SKM-1 (cell line): ENCODE measurements at regions not wholly inside any gene's neighbourhood (a gene's known extent, or its start where the extent isn't known, plus 50 kb on each side); places are given as distances from the start of the nearest gene placed in this dataset.

ENCODE experiments used
- DNase-seq: peaks from one replicate; lab custom pipeline; 2025; ENCODE audit not compliant: unreplicated experiment; lab: John Stamatoyannopoulos, UW

DNA sequence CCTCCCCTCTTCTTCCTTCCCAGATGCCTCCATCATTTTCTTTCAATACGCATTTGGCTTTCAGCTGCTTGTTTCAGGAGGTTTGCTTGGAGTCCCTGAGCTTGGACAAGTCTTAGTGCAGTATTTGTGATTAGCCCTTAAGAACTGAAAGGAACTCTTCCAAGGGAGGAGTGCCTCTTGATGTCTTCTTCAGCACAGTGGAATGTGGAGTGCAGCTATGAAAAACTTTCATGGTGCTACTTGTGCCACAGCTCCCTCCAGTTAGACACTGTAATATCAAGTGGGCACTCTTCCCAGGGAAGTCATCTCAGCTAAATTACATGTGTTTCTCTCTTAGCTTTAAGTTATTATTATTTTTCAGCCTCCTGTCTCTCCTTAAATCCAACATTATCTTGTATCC, 173.1 kb downstream of the NECTIN3 start:
- no peak for DNase-seq

DNA sequence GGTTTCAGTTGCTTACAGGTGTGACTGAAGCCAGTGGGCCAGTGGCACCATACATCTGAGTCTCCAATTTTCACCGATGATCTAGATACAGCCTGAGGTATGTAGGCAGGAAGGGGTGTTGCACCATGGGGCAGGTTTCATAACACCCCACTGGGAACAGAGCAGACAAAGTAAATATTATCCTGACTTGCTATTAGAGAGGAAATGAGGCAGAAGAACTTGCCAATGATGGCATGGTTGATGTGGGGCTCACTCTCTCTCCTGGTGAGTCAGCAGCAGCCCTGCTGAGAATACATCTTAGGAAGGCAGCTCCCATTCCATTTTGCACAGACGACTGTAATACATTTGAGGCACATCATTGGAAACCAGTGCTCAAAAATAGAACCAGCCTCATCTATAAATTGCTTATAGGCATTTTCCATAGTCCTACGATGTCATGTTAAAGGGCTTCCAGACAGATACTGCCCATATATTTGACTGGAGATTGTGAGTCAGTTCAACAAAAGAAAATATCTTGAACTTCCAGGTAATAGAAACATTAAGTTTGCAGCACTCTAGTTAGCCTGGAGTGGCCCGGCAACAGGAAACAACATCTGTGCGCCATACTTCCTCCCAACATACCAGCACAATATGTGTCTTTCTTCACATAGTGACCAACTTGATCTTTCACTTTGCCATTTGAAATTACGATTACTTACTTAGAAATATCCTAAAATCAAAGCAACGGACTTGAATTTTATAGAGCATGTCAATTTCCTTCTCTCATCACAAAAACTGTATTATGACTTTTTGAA, 175.5 kb downstream of the NECTIN3 start:
- DNase-seq: no peak

DNA sequence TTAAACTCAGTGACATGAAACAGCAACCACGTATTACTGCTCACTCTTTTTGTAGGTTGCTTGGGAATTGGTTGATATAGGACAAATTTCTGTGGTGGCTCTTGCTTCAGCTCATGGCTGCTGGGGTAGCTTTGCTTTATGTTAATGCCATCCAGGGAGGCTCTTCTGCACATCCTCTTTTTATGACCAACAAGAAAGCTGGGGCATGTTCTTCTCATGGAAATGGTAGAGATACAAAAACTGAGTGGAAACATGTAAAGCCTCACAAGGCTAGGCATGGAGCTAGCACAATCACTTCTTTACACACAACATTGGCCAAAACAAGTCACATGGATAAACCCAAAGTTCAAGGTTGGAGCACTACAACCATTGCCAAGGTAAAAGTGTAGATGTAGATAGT, 176.8 kb downstream of the NECTIN3 start:
- DNase-seq: no peak

DNA sequence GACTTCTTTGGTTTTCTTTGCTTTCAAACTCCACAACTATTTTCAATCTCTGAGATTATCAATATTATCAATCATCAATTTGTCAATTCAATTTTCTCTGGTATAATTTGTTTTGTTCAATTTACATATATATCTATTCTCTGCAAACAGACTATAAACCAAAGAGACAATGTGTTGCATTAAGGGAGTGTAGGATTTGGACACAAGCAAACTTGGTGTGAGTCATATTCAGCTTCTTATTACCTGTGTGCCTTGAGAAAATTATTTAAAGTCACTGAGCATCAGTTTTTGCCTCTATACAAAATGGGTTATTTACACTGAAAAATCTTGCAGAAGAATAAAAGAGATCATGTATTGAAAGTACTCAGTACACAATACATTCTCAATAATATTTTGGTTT, 177.8 kb downstream of the NECTIN3 start:
- no peak for DNase-seq

DNA sequence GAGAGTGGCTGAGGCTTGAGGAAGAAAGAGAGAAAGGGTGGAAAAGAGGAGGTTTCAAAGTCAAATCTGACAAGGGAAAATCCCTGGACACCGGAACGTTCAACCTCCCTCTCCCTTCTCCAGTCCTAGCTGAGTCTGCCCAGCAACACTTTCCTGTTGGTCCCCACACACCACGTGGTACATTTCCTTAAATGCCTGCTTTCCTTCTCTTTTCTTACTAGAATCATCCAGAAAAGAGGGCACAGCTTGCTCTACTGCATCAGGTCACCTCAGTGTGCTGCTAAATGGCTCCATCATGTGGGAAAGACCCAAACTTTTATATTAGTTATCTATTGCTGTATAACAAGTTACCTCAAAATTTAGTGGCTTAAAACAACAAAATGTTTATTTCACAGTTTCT, 181.2 kb downstream of the NECTIN3 start:
- DNase-seq: no peak

DNA sequence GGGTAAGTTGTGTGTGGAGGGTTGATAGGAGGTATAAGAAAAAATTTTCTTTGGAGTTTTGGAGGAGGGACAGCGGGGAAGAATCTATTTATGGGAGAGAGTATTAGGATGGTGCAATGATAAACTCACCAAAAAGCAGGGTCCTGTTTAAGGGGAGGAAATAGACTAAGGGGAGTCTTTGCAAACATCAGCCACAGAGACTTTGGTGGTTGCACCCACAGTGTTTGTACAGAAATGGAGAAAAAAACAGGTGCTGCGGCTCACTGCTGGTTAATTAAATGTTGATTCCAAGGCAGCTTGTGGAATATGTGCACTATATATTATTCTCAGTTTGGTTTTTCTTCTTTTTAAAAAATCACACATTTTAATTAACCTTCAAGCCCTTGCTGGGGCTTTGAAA, 182.1 kb downstream of the NECTIN3 start:
- no peak for DNase-seq

DNA sequence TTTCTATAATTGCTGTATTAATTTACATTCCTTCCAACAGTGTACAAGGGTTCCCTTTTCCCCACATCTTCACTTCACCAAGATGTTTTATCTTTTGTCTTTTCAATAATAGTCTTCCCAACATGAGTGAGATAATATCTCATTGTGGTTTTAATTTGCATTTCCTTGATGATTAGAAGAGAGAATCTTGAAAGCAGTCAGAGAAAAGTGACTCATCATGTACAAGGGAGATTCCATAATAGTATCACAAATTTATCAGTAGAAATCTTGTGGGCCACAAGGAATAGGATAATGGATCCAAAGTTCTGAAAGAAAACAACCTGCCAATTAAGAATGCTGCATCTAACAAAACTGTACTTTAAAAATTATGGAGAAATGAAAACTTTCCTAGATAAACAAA, 189.3 kb downstream of the NECTIN3 start:
- DNase-seq: no peak

DNA sequence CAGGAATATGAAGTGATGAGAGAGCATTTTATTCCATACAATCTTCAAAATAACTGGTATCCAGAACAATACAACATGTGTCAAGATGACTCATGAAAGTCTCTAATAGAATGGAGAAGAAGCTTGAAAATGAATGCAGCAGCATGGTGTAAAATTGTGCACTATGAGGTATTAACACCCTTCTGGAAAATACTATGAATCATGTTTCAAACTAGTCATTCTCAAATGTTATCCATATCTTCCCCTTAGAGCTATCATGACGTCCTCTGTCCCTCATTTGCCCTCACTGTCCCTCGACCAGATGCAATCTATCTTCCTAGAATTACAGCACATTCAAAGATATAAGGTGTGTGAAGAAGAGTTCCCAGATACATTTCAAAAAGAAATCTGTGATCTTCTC, 198.2 kb downstream of the NECTIN3 start:
- DNase-seq: no peak

DNA sequence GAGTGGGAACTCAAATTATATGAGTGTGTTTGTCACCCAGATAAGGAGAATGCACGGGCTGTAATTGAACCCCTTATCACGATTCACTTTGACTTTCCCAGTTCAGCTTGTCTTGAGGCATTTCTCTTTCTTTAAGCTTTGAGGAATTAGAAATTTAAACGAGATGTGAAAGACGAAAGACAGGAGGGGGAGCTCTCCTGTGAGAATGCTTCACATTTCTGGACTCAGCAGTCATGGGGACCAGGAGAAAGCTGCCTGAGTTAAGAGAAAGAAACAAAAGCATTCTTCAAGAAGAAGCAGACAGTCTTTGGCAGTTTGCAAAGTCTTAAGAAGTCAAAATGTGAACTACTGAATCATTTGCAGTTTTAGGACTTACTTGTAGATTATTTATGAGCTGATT, 205.6 kb downstream of the NECTIN3 start:
- no peak for DNase-seq

DNA sequence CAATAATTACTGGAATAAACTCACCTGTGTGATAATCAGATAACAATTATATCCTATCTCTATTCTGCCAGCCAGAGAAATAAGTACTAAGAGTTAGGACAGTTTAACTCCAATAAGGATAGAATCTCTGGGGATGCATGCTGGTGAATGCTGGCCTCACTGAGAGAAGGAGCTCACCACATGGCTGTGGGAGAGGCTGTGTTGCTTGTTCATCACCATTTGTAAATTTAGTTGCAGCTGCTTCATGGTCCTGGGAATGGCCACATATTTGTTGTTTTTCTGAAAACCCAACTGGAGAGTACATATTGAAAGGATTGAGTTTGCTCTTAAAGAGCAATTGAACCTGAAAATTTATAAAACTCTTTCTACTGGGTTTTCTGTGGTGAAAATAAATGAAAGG, 207.3 kb downstream of the NECTIN3 start:
- DNase-seq: no peak

DNA sequence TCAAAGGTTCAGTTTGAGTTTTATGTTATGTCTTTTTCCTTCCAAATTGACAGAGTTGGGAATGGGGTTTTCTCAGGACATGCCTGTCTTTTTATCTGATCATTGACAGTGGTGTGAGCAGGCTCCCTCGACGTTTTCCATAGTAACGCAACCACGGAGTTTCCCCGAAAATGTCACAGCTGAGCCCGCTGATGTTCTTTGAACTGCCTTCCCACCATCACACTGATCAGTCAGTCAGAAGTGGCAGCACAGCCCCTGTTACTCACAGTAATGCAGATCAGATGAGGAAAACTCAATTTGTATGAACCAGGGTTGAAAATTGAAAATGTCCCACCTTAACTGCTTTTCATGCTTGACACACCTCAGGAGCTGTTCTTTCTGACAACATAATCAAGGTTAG, 210.4 kb downstream of the NECTIN3 start:
- DNase-seq: no peak

DNA sequence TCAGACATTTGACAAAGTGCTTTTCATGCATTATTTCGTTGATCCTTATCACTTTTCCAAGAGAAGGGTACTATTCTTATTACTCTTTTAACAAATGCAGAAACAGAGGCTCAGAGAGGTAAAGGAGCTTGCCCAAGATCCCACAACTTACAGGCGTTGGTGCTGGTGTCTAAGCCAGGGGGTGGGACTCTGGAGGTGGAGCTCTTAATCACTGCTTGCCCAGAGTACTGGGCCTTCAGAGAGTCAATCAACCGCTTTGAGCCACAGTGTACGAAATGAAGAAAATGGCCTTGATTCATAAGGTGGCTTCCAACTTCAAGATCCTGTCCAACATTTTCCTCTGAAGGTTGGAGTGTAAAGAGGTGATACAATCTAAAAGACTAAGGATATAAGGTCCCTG, 211.5 kb downstream of the NECTIN3 start:
- DNase-seq: no peak

DNA sequence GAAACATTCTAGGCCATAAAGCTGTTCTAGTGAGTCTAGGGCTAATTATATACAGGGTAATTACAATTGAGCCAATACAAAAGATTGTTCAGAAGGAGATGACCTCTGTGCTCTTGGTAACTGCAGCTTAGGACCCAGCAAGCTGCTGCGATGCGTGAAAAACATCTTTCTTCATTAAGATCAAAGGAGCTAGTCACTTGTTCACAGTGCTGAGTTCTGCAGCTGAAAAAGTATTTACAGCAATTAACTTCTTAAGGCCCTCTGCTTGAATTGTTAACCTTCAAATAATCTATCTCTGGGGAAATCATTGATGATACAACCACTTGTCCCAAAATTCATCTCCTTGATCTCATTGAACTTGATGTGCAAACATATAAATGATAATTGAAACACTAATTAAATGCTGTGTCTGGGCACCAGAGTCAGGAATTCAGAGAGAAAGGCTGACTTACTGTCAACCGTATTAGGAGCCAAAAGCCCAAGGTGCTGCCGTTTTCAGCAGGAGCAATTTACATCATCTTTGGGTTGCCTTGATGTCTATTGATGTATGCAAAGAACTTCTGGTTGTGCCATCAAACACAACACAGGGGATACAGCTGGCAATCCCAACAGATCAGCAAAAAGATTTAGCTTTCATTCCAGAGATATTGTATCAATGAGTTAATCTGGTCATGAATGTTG, 213.0 kb downstream of the NECTIN3 start:
- no peak for DNase-seq

DNA sequence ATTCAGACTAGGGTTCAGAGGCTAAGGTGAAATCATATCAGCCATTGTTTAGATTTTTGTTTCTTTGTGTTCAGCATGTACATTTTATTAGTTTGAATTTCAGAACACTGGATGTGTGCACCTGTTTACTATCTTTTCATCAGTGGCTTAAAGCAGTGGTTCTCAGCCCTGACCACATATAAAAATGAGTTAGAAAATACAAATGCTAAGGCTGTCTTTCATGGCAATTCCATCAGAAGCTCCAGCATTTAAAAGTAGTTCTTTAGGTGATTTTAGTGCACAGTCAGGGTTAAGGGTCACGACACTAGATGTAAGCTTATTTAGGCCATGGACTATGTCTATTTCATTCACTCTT, 213.5 kb downstream of the NECTIN3 start:
- no peak for DNase-seq

DNA sequence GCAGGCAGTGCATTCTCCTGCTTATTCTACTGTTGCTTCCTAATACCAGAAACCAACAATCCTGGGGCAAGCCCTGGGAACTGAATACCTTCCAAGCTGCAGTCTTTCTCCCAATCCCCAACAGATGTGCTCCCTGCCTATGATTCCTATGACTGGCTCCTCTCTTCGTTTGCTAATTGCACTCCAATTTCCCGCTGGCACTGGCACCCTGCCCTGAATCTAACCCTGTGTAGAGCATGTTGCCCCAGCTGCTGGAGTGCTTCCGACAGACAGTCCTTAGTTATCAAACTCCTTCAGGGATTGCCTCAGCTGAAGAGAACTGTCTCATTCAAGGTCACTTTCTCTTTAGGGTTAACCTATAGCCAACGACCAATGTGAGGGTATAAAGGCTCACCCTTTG, 214.1 kb downstream of the NECTIN3 start:
- no peak for DNase-seq

DNA sequence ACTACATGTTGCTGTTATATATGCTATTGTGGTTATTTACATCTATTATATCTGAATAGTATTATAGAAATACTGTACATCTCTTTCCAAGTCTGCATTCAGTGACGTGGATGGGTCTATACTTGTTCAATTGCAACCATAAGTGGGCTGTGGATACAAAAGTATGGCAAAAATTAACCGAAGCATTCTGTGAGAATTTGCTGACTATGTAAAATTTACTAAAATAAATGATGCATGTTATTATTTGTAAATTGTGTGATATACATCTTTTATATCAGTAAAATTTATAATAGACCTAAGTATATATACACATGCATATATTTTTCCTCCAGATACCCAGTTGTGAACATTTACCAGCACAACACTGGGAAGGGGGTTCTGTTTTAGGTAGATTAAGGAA, 215.1 kb downstream of the NECTIN3 start:
- no peak for DNase-seq

DNA sequence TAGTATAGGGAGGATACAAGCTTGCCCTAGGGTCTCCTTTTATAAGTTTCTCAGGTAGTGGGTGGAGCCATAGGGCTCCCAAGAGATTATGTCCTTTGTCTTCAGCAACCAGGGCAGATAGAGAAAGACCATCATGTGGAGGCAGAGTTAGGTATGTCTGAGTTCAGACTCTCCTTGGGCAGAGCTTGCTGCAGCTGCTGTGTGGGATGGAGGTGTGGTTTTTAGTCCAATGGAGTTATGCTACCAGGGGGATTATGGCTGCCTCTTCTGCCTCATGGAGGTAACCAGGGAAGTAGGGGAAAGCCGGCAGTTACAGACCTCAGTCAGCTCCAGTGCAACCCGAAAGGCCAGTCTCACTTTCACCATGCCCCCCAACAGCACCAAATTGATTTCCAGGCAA, 220.5 kb downstream of the NECTIN3 start:
- DNase-seq: no peak

DNA sequence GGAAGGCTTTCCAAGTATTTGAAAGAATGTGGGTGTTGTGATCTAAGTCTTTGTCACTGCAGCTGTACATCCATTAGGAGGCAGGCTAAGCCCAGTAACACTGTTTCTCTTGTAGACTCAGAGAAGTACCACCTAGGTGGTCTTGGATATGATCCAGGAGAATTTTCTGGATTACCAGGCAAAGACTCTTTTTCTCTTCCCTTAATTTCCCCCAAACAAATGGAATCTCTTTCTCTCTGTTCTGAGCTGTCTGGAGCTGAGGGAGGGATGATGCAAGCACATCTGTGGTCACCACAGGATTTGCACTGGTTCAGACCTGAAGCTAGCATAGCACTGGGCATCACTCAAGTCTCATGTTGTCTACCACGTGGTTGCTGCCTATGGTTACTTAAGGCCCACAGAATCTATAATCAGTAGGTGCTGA, 227.6 kb downstream of the NECTIN3 start:
- DNase-seq: no peak

DNA sequence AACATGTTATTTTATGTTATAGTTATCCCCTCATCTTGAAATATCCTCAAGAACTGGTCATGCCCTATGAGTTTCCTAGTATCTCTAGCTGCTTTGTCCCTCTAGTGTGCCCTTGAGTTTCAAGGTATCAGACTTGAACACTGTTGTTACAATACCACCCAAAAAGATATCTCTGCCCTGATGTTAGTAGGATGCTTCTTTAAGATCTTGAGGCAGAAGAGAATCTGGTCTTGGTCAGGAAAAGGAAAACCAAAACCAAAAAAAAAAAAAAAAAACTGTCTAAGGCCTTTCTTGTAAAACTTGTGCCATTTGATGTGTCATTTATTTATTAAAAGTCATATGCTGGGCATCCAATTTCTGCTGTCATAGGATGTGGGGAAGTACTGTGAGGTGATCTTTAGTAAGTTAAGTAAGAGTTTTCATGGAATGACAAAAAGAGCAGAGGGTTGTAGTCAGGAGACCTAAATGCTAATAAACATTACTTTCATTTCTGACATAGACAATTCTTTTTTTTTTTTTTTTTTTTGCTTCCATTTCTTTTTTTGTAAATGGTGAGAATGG, 229.7 kb downstream of the NECTIN3 start:
- DNase-seq: no peak

DNA sequence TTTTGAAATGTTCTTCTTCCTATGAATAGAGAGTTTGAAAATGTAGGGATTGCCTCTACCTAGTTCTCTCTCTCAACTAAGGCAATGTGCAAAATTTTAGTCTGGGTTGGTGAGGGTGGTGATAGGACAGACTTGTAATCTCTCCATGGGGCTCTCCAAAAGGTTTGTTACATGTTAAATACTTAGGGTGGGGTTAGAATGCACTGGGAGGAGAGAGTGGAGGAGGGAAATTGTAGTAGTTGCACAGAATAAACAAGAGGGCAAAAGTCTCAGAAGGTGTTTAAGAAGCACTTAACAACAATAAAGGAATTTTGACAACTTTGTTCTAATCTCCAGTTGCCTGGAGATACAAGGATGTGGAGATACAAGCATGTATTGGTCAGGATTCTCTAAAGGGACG, 230.4 kb downstream of the NECTIN3 start:
- DNase-seq: no peak

DNA sequence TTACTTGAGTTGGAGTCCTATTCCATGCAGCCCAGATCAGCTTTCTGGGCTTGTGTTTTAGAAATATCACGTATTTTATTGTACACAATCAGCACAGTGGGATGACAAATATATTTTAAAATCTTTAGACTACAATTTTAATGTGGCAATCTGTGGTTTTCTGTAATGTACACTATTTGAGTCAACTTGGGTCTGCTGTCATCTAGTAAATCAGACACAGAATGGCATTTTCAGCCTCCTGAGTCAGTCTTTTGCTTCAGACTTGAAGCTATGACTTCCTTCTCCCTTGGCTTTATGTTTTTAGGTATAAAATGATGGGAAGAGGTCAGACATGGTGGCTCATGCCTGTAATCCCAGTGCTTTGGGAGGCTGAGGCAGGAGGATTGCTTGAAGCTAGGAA, 232.1 kb downstream of the NECTIN3 start:
- DNase-seq: no peak

DNA sequence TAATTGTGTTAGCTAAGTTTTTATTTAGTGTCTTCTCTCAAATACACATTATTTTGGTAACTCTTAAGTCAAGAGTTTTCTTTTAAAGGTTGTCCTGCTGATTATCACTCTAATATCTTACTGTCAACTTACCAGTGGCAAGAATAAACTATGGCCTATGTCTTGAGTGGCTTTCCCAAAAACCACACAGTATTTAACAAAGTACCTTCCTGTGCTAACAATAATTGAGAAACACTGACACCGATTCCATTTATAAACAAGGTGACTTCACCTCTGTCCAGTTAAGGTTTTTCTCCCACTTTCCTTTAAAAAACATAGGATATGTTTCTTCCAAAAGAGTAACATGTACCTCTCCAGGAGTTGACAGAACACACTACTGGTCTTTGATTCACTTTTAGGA, 234.3 kb upstream of the CD96 start:
- DNase-seq: no peak

DNA sequence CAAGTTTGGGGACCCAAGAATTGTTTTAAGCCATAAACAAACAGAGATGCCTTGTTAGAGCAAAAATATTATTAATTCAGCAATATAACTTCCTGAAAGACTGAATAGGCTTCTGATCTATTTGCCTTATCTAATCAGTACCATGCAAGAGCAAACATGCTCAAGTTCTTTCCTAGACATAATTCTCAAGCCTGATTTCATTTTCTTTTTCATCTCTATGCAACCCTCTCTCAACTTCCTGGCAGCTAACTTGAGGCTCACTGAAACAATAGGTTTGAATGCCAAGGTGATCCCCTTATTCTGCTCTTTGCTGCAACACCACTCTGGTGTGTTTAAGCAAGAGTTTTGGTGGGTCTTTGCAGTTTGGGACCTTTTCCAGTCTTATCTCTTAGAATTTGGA, 230.9 kb upstream of the CD96 start:
- DNase-seq: no peak
